NOMO-1 (cell line): ENCODE measurements at regions not wholly inside any gene's neighbourhood (a gene's known extent, or its start where the extent isn't known, plus 50 kb on each side); places are given as distances from the start of the nearest gene placed in this dataset.
"Not testable (repeated sequence)": the region's sequence is repeated elsewhere in the genome, so short reads cannot be mapped to it uniquely, and the experiment has no call there.

Source experiments
- DNase-seq, 2 experiments: peaks; one replicate each; lab custom pipeline; 2025; ENCODE audit not compliant: unreplicated experiment in 2 of 2; lab: John Stamatoyannopoulos, UW

DNA sequence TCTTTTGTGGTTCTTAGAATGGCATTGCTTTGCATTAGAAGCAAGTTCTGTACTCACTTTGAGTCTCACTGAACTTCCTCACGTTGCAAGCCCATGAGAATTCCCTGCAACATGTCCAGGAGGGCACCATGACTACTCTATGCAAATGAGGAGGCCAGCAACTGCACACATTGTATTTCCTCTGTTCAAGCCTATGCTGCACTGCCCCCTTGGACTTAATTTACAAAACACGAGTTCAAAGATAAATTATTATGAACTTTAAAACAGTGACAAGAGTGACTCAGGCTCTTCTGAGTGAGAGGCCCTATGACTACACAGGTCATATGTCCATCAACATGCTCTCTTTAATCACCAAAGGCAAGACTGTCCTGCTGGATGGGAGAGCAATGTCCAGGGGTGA is 484.2 kb upstream of the ATP11B start:
- no peak for DNase-seq

DNA sequence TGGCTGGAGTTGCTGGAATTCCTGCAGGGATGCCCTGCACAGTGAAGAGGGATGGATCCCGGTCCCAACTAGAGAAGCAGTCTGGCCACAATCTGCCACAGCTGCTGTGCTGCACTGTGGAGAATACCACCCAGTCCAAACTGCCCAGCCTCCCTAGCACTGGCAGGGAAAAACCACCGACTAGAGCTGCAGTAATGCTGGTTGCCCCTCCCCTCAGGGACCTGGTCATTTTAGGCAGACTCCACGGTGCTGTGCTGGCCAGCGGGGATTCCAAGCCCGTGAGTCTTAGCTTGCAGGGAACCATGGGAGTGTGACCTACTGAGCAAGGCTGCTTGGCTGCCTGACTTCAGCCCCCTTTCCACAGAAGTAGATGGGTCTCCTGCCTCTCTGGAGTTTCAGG is 478.0 kb upstream of the ATP11B start:
- DNase-seq = no peak

DNA sequence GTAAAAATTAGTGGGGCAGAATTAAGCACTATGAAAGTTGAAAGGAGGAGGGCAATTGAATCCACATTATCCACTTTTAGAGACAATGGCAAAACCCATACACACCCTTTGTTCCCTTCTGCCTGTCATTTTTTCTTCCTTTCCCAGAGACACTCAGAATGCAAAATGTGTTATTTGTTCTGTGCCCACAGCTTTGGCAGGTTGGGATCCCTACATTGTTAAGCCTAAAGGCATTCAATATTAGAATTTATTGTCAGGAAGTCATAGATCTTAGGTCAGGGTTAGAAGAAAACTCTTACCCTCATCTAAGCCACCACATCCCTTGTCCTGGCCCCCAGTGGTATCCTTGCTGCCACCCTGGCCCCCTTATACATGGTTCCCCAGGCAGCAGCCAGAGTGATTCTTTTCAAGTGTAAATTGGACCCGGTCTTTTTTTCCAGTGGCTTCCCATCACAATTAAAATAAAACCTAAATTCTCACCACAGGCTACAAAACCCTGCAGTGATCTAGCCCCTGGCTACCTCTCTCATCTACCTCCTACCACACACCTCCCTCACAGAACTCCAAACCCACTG is 470.1 kb upstream of the ATP11B start:
- DNase-seq = no peak

DNA sequence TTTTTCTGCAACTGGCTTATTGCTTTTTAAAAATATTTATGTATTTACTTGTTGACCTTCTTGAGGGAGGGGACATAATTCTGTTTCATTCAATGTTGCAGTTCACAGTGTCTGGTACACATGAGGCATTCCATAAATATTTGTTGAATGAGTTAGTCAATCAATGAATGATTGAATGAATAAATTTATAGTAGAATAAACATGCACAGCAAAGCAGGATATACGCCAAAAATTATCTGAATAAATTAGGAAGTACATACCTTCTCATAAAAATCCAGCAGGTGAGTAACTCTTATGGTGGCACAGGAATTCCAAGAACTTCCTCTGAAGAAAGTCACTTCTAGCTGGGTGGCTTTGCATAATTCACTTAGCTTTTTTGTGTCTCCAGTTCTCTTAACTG is 469.4 kb upstream of the ATP11B start:
- no peak for DNase-seq

DNA sequence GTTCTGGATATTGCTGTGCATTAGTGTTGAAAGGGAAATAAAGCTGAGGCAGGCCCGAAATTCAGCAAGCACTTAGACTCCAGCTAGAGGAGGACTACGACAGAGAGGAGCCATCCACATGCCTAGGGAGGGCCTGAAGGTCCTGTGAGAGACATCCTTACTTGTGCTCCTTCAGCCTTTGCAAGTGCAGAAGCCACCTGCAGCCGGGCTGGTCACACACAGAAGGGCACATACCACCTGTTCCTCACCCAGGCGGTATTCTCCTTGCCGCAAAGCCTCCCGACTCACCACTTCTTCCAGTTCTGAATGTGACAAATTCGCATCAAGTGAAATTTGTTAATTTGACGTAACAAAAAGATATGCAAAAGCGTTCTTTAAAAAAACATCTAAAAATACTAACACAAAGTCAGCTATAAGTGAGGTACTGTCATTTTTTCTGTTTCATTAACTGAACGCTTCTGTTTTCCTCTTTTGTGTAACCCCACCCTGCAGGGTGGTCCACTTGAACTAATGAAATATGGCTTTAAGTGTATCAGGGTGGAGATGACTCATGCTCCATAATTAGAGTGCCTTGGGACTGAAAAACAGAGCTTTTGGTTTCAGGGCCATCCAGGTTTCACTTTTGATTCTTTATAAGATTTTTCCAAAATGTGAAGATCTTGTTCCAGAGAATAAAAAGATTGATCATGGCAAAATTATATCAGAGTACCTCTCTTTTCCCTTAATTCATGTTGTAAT is 467.9 kb upstream of the ATP11B start:
- DNase-seq = no peak

DNA sequence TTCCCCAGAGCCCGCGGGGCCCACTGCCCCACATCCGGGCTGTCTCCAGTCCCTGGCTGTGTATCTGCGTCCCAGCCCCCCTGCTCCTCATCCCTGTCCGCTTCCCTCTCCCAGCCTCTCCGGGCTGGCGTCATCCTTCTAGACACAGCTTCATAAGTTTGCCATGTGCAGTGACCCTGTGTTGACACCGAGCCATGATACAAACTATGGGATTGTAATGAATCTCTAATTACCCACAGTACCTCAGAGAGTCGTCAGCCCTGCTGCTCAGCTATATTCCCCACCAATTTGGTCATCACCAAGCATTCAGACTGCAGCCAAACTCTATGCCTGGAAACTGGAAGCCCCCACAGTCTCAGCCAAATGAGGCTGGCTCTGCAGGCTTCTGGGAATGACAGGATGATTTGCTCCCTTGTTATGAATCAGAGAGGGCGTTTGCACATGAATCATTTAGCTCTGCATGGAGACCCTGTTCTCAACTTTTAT is 466.1 kb upstream of the ATP11B start:
- DNase-seq = no peak

DNA sequence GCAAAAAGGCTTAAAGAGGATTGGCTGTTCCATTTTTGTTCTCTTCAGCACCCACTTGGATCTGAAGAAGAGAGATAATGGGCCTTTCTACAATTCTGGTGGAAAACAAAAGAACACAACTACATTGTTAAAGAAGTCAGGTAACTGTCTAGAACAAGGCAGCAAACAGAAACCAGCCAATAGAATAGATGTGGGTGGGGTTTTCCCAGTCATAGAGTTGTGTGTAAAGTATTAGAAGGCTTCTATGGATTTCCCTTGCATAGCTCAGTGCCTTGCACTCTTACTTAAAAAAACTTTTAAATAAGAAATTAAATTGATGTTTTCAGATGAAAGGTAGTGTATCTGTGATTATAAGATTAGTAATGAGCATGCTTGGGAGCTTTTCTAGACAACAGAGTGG is 462.7 kb upstream of the ATP11B start:
- no peak for DNase-seq

DNA sequence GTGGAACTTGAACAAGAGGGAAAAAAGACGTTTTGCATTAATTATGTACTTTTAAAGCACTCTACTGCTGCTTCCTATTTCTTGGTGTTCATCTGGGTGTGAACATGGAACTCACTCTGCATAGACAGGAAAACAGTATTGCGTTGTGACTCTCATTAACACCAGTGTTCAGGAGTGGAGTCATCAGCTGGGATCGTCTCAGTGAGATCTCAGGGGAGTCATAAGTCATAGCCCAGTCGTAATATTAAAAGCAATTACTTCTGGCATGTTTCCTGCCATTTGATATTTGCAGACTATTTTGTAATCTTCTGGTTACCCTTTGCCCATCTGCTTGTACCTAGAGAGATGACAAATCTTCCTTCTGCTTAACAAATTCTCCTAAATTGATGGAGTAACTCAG is 462.0 kb upstream of the ATP11B start:
- DNase-seq = peak in 1 of 2 experiments; percentile 5

DNA sequence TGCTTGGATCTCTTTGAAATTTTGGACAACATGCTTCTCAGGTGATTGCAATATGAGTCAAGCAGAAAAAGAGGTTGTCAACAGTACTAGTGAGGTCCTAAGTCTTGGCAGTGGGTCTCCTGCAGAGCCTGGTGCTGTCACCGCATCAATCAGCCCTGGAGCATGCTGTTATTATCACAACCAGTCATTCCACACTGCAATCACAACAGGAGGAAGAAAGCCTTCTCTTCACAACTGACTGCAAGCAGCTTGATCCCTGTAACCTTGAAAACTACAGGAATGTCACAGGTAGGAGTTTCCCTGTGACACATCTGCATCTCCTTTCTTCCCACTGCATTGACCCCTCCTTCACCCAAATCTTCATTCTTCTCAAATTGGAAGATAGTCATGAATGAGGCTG is 451.1 kb upstream of the ATP11B start:
- DNase-seq = no peak

DNA sequence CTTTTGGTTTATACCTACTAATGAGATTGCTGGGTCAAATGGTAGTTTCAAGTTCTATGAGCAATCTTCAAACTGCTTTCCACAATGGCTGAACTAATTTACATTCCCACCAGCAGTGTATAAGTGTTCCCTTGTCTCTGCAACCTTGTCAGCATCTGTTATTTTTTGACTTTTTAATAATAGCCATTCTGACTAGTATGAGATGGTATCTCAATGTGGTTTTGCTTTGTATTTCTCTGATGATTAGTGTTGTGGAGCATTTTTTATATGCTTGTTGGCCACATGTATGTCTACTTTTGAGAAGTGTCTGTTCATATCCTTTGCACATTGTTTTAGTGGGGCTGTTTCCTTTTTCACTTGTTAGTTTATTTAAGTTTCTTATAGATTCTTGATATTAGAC is 449.3 kb upstream of the ATP11B start:
- DNase-seq = not testable (repeated sequence)

DNA sequence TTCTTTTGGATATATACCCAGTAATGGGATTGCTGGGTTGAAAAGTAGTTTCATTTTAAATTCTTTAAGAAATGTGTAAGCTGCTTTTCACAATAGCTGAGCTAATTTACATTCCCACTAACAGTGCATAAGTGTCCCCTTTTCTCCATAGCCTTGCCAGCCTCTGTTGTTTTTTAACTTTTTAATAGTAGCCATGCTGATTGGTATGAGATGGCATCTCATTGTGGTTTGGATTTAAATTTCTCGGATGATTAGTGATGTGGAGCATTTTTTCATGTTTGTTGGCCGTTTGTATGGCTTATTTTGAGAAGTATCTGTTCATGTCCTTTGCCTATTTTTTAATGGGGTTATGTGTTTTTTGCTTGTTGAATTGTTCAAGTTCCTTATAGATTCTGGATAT is 444.3 kb upstream of the ATP11B start:
- DNase-seq = no peak

DNA sequence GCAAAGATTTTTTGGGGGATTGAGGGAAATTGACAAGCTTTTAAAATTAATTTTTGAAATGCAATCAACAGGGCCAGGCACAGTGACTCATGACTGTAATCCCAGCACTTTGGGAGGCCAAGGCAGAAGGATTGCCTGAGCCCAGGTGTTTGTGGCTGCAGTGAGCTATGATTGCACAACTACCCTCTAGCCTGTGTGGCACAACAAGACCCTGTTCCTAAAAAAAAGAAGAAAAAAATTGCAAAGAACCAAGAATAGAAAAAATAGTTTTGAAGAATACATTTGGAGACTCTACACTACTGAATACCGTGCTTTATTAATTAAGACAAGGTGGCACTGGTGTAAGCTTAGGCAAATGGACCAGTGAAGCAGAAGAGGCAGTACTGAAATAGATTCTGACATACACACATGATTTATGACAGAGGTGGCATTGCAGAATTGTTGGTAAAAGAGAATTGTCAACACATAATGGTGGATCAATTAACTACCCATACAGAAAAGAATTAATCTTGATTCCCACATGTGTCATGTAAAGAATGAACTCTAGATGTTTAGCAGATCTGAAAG is 443.3 kb upstream of the ATP11B start:
- DNase-seq = no peak

DNA sequence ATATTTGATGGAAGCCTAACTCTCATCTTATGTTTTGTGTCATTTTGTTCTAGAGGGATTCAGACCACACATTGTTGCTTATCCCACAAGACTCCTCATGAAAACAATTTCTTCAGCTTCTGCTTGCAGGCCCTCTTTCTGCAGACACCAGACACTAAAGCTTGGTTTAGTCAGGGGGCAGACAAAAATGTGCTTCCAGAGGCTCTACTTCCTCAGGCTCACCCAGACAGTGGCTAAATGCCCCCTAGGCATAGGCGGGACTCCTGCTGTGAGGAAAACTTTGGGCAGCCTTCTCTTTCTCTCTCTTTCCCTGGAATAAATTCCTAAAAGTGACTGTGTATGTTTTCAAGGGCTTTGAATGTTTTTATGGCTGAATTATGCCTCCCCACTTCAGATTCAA is 435.4 kb upstream of the ATP11B start:
- DNase-seq = no peak

DNA sequence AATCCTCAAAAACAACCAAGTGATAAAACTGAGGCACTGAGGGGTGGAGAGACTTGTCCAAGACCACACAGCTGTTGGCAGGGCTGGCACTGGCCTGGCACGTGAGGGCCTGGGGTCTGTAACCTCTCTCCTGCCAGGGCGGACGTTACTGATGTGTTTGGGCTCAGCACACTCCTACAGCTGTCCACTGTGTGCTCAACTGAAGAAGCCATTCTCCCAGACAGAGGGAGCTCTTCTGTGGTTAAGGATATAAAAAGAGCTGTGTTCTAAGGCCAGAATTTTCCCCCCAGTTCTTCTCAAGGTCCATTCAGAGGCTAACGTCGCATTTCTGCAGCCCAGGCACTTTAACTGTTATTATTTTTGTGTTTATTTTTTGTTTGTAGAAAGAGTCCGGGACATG is 429.0 kb upstream of the ATP11B start:
- DNase-seq = no peak

DNA sequence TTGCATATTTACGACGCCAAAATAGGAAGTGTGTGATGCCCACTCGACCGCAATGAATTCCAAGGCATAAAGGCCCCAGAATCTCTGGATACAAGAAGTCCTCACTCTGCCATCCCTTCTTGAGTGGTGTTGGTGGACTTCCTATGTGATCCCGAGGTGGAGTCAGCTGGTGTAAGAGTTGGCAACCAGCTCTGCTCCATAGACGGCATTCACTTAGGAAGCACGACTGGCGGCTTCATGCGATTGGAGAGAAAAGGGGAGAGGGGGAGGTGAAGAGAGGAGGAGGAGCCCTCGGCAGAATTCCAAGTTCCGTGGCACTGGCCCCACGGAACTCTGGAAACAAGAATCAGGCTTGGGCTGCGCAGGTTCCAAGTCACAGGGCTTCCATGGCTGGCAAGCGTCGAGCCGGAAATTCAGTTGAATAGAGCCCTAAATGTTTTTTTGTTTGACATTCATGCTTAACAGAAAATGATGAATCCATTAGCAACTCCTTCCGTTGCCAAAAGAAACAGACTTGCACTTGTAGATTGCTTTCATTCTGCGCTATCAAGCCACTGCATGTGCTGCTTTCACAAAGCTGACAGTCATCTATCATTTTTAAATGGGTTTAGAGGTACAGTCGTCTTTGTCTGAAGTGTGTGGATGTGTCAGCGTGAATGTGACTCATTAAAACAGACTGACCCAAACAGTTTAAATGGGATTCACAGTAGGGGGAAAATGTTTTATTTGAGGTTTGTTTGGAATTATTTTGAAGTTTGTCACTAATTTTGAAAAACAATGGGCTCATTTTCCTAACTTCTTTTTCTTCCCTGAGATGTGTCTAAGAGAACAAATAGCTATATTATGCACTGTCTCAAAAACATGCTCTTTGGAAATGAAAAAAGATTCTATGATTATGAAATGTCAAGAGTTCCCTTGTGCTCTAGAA is 428.3 kb upstream of the ATP11B start:
- no peak for DNase-seq

DNA sequence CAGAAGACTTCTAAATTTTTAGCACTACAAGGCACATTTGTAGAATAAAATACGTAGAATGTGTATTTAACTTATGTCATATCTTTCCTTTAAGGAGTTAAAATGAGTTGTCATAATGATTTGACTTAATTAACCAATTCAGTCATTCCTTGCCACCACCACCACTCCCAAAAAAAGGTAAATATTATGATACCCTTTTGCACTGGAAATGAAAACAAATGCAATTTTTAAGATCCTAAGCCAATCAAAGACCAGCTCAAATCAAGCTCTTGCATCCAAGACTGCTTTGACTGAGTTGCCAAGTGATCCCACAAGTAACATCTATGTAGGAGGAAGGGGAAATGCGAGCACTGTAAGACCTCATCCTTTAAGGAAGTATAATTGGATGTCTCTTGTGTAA is 426.6 kb upstream of the ATP11B start:
- DNase-seq = no peak

DNA sequence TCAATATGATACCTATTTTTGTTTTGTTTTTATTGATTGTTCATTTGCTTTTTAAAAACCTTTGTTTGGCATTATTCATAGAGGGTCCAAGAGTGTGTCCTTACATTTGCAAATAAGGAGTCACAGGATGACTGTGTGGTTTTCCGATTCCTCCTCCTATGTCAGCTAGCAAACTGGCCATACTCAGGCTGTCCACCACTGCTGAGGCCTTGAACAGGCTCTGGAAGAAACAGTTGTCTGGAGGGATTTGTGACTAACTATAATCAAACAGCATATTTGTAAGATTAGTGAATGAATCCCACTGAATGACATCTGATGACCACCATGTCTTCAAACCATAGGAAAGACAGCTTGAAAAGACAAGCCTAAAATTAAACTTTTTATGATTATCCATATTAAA is 423.4 kb upstream of the ATP11B start:
- DNase-seq = no peak

DNA sequence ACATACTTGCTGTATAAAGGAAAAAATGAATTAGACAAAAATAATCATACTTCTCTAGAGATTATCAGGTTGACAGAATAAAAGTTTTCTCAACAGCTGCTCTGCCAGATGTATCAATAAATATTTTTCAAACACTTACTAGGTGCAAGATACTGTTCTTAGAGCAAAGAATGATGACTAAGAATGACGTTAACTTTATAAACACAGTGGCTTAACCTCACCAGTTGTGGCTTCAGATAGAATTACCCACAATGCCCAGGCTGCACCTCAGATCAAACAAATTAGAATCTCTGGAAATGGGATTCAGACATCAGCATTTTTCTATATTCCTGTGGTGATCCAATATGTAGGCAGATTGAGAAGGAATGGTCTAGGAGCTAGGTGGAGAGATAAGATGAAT is 422.4 kb upstream of the ATP11B start:
- DNase-seq = no peak

DNA sequence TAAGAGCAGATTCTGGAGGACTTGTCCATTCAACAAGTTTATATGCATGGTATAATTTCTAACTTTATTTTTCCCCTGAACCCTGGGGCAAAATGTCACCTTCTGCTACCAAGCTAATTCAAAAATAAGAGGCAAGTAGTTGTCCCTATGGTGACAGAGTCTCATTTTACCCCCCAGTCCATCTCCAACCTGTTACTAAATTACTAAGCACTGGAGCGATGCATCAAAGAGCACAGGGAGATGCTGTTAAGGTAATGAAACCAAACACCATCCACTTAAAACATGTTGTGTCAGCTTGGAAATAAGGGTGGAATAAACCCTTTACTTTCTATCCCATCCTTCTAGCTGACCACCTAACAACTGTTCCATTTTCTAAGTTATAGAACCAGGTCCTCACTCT is 417.4 kb upstream of the ATP11B start:
- no peak for DNase-seq

DNA sequence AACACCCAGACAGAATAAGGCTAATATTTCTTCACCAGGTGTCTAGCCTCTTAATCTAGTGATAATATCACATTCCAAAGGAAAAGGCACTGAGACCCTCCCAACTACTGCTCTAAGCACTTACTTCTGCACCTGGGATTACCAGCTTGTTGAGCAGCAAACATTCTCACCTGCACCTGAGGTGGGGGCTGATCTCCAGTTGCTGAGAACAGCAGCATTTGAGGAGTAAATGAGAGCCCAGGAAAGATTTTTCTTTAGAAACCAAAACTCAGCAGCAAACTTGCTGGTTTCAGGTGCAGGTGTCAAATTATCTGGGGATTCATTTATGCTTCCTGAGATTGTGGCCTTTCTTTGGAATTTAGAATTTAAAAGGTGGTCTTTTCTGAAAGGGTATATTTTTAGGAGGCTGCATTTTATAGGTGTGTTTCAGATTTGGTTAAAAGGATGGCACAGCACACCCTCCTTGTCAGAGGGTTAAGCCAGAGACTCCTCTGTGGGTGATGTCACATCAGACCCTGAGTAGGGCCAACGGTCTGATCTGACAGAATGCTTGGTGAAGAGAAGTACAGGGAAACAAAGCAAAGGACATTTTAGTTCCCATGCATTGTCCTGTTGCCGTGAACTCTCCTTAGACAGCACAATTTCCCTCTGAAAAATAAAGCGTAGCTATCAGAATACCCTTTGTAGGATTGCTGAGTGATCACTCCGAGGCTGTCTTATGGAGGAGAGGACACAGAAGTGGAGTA is 411.0 kb upstream of the ATP11B start:
- DNase-seq = no peak

DNA sequence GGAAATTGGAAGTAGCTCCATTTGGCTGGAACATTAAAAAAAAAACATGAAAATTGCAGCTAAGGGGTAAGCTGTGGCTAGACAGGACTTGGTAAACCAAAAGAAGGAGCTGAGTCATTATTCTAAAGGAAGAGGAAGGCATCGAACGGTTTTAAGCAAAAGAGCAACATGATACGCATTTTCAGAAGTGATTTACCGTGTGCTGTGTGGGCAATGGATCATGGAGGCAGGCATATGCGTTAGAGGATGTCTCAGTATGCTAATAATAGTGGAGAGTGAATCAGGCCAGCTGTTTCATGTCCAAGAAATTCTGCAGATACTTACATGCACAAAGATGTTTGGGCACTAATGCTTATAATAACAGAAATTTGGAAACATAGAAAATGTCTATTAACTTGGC is 409.1 kb upstream of the ATP11B start:
- DNase-seq = no peak
